Breast epithelium (tissue), 4 donors: ENCODE measurements at regions not wholly inside any gene's neighbourhood (a gene's known extent, or its start where the extent isn't known, plus 50 kb on each side); places are given as distances from the start of the nearest gene placed in this dataset.

Experiments
- DNase-seq, 2 donors: peaks; one replicate each; pipeline ENCODE4 v3.0.0-alpha.2; 2019; ENCODE audit warnings: low spot score in 2 of 2
- H3K27ac ChIP-seq, 2 donors: fragments of 200-600 bp; sonication (generic) in 1 of 2; one replicate each; pipeline ENCODE4 v1.5.1; 2016 to 2019; ENCODE audit warnings: mild to moderate bottlenecking in 1 of 2
- H3K27me3 ChIP-seq, 2 donors: fragments of 200-600 bp; sonication (generic) in 1 of 2; one replicate each; pipeline versions ENCODE4 v1.5.1 to v1.6.0; 2017 to 2019; ENCODE audit warnings: control low read depth in 1 of 2, mild to moderate bottlenecking in 1 of 2
- H3K36me3 ChIP-seq: fragments of 200-600 bp; one replicate; pipeline ENCODE4 v1.5.1; 2019
- H3K4me1 ChIP-seq, 2 donors: fragments of 200-600 bp; sonication (generic); one replicate each; pipeline ENCODE4 v1.5.1; 2016 to 2019; ENCODE audit warnings: control low read depth in 1 of 2
- H3K4me3 ChIP-seq, 3 donors: fragments of 200-600 bp; sonication (generic); 1 replicate in 2 of 3; 2 replicates in 1 of 3; pipeline ENCODE4 v1.5.1; 2016 to 2019; ENCODE audit warnings: mild to moderate bottlenecking in 3 of 3, moderate library complexity in 2 of 3
- H3K9me3 ChIP-seq, 2 donors: fragments of 200-600 bp; sonication (generic) in 1 of 2; one replicate each; pipeline ENCODE4 v1.5.1; 2016 to 2019; ENCODE audit warnings: control low read depth in 1 of 2
- CTCF ChIP-seq, 3 donors: fragments of 450-650 bp; IDR thresholded peaks; one replicate each; pipeline ENCODE4 v1.5.1; 2016 to 2017; ENCODE audit warnings: antibody characterized with exemption in 3 of 3, mild to moderate bottlenecking in 3 of 3, moderate library complexity in 3 of 3
- POLR2A ChIP-seq: fragments of 450-650 bp; IDR thresholded peaks from one replicate; pipeline ENCODE4 v1.6.1; 2016; ENCODE audit warnings: antibody characterized with exemption, mild to moderate bottlenecking, moderate library complexity
- POLR2AphosphoS5 ChIP-seq, 3 donors: sonication (generic); formaldehyde crosslinking; IDR thresholded peaks; one replicate each; pipeline ENCODE4 v1.6.1; 2017; ENCODE audit warnings: antibody characterized with exemption in 3 of 3
- intact Hi-C: fragments of 100-400 bp; cut with DNase I; formaldehyde crosslinking; loops from one replicate; pipeline ENCODE4 v1.15.1; 2023; ENCODE audit warnings: low total_unique reads

- Histone ChIP-seq H3K27ac (no peak overlapping the region), H3K27me3 (no peaks in the 10 kb centered on the region), H3K4me3 (no peak overlapping the region), H3K4me1 (no peaks in the 10 kb centered on the region), H3K9me3 (no peaks in the 10 kb centered on the region), H3K36me3 (no peaks in the 10 kb centered on the region)
- no peak for DNase-seq
- intact Hi-C loops: no loop called here
- no peak for TF ChIP-seq CTCF (IDR thresholded peaks at IDR 0.05)
- TF ChIP-seq POLR2AphosphoS5 (IDR thresholded peaks at IDR 0.05): no peak
- TF ChIP-seq POLR2A: no peak
Measured at GRCh38 chr3:59310736-59311135, 260.9 kb upstream of the CFAP20DC start.

GRCh38 chr3:59308684-59309083, 258.9 kb upstream of the CFAP20DC start:
- no peak for TF ChIP-seq POLR2AphosphoS5 (IDR thresholded peaks at IDR 0.05)
- TF ChIP-seq CTCF (IDR thresholded peaks at IDR 0.05): no peak
- TF ChIP-seq POLR2A: no peak
- Histone ChIP-seq H3K36me3 (no peaks in the 10 kb centered on the region), H3K27me3 (no peaks in the 10 kb centered on the region), H3K4me3 (no peak overlapping the region), H3K27ac (no peak overlapping the region), H3K4me1 (no peaks in the 10 kb centered on the region), H3K9me3 (no peaks in the 10 kb centered on the region)
- intact Hi-C loops: no loop called here
- DNase-seq: no peak

GRCh38 chr3:59308001-59308400, 258.2 kb upstream of the CFAP20DC start:
- no peak for DNase-seq
- H3K4me3 ChIP-seq: no peak overlapping the region
- intact Hi-C loops: no loop called here
- no peaks in the 10 kb centered on the region for H3K9me3 ChIP-seq
- no peak overlapping the region for H3K27ac ChIP-seq
- H3K4me1 ChIP-seq: no peaks in the 10 kb centered on the region
- H3K36me3 ChIP-seq: no peaks in the 10 kb centered on the region
- TF ChIP-seq CTCF (IDR thresholded peaks at IDR 0.05) (no peak), POLR2AphosphoS5 (IDR thresholded peaks at IDR 0.05) (no peak), POLR2A (no peak)
- no peaks in the 10 kb centered on the region for H3K27me3 ChIP-seq

- Histone ChIP-seq H3K36me3 (no peaks in the 10 kb centered on the region), H3K4me1 (no peaks in the 10 kb centered on the region), H3K9me3 (no peaks in the 10 kb centered on the region), H3K4me3 (no peak overlapping the region), H3K27me3 (no peaks in the 10 kb centered on the region), H3K27ac (no peak overlapping the region)
- intact Hi-C loops: no loop called here
- TF ChIP-seq POLR2A (no peak), CTCF (IDR thresholded peaks at IDR 0.05) (no peak), POLR2AphosphoS5 (IDR thresholded peaks at IDR 0.05) (no peak)
- no peak for DNase-seq
Measured at GRCh38 chr3:59306436-59306835, 256.6 kb upstream of the CFAP20DC start.

GRCh38 chr3:59304296-59304695, 254.5 kb upstream of the CFAP20DC start:
- no peaks in the 10 kb centered on the region for H3K4me1 ChIP-seq
- DNase-seq: no peak
- no peak for TF ChIP-seq POLR2AphosphoS5 (IDR thresholded peaks at IDR 0.05)
- no peak for TF ChIP-seq CTCF (IDR thresholded peaks at IDR 0.05)
- TF ChIP-seq POLR2A: no peak

More at GRCh38 chr3:59304296-59304695, 254.5 kb upstream of the CFAP20DC start:
- Histone ChIP-seq H3K9me3 (no peaks in the 10 kb centered on the region), H3K27me3 (no peaks in the 10 kb centered on the region), H3K4me3 (no peak overlapping the region), H3K27ac (no peak overlapping the region), H3K36me3 (no peaks in the 10 kb centered on the region)
- intact Hi-C loops: no loop called here
